SK-N-SH (cell line): ENCODE measurements at regions not wholly inside any gene's neighbourhood (a gene's known extent, or its start where the extent isn't known, plus 50 kb on each side); places are given as distances from the start of the nearest gene placed in this dataset.

Source experiments
- EZH2phosphoT487 ChIP-seq: fragments of 200-600 bp; sonication (generic); IDR thresholded peaks from 2 replicates; pipeline ENCODE4 v1.6.1; 2017; ENCODE audit warnings: low read depth, mixed run types, mild to moderate bottlenecking, antibody characterized with exemption, moderate library complexity, borderline replicate concordance
- MXI1 ChIP-seq: IDR thresholded peaks from 2 replicates; pipeline ENCODE4 v1.6.1; 2012; ENCODE audit warnings: mild to moderate bottlenecking, low read depth, low read length, improper control_type of control experiment
- TF ChIP-seq, protein P1 (sequence below): IDR thresholded peaks from 2 replicates; pipeline ENCODE4 v1.4.0; 2012; ENCODE audit warnings: low read depth, borderline replicate concordance
- TF ChIP-seq, protein P2 (sequence below): fragments of 200-600 bp; sonication (generic); IDR thresholded peaks from 2 replicates; pipeline ENCODE4 v1.6.1; 2017; ENCODE audit warnings: antibody characterized with exemption, mild to moderate bottlenecking, moderate library complexity
- TF ChIP-seq, protein P3 (sequence below): IDR thresholded peaks from 2 replicates; pipeline ENCODE4; 2012
- TF ChIP-seq, protein P4 (sequence below): IDR thresholded peaks from 2 replicates; pipeline ENCODE4 v1.4.0; 2012; ENCODE audit warnings: low read depth
- TF ChIP-seq, protein P5 (sequence below): fragments of 150-350 bp; IDR thresholded peaks from 2 replicates; pipeline ENCODE4 v1.6.1; 2016; ENCODE audit warnings: mild to moderate bottlenecking, low read depth, low read length

DNA sequence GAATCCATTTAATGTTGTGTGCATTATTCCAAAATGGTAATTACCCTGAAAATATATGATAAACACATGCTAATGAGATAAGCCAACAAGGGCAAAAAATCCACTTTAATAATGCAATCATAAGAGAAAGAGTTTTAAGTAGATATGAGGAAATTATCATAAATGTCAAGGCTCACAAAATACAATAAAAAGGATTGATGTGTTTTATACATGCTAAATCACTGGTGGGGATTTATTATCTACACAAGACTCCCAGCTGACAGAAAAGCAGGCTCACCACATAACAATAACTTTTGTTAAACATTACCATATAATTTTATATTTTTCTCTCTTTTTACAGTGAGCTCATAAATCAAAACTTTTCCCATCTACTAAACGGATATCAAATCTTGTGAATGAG, 306.2 kb upstream of the GRAMD2B start:
- TF ChIP-seq, protein P1, sequence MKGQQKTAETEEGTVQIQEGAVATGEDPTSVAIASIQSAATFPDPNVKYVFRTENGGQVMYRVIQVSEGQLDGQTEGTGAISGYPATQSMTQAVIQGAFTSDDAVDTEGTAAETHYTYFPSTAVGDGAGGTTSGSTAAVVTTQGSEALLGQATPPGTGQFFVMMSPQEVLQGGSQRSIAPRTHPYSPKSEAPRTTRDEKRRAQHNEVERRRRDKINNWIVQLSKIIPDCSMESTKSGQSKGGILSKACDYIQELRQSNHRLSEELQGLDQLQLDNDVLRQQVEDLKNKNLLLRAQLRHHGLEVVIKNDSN = no peak
- TF ChIP-seq EZH2phosphoT487 = no peak
- TF ChIP-seq, protein P2, sequence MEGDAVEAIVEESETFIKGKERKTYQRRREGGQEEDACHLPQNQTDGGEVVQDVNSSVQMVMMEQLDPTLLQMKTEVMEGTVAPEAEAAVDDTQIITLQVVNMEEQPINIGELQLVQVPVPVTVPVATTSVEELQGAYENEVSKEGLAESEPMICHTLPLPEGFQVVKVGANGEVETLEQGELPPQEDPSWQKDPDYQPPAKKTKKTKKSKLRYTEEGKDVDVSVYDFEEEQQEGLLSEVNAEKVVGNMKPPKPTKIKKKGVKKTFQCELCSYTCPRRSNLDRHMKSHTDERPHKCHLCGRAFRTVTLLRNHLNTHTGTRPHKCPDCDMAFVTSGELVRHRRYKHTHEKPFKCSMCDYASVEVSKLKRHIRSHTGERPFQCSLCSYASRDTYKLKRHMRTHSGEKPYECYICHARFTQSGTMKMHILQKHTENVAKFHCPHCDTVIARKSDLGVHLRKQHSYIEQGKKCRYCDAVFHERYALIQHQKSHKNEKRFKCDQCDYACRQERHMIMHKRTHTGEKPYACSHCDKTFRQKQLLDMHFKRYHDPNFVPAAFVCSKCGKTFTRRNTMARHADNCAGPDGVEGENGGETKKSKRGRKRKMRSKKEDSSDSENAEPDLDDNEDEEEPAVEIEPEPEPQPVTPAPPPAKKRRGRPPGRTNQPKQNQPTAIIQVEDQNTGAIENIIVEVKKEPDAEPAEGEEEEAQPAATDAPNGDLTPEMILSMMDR = no peak
- TF ChIP-seq MXI1 = no peak
- TF ChIP-seq, protein P3, sequence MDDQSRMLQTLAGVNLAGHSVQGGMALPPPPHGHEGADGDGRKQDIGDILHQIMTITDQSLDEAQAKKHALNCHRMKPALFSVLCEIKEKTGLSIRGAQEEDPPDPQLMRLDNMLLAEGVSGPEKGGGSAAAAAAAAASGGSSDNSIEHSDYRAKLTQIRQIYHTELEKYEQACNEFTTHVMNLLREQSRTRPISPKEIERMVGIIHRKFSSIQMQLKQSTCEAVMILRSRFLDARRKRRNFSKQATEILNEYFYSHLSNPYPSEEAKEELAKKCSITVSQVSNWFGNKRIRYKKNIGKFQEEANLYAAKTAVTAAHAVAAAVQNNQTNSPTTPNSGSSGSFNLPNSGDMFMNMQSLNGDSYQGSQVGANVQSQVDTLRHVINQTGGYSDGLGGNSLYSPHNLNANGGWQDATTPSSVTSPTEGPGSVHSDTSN = no peak
- TF ChIP-seq, protein P4, sequence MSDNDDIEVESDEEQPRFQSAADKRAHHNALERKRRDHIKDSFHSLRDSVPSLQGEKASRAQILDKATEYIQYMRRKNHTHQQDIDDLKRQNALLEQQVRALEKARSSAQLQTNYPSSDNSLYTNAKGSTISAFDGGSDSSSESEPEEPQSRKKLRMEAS = no peak
- TF ChIP-seq, protein P5, sequence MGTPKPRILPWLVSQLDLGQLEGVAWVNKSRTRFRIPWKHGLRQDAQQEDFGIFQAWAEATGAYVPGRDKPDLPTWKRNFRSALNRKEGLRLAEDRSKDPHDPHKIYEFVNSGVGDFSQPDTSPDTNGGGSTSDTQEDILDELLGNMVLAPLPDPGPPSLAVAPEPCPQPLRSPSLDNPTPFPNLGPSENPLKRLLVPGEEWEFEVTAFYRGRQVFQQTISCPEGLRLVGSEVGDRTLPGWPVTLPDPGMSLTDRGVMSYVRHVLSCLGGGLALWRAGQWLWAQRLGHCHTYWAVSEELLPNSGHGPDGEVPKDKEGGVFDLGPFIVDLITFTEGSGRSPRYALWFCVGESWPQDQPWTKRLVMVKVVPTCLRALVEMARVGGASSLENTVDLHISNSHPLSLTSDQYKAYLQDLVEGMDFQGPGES = no peak
